Left lung (tissue), 4 donors: ENCODE measurements at regions not wholly inside any gene's neighbourhood (a gene's known extent, or its start where the extent isn't known, plus 50 kb on each side); places are given as distances from the start of the nearest gene placed in this dataset.
A peak's percentile ranks its signal among the peaks of the same experiment; 100 is the strongest.

Experiments
- ATAC-seq: fragments of 200-7000 bp; cut with Tn5 transposase; one replicate; pipeline ENCODE4 v1.9.1; 2020; ENCODE audit warnings: moderate library complexity
- DNase-seq, 4 donors: peaks; one replicate each; pipeline ENCODE4 v3.0.0-alpha.2; 2013 to 2020
- H3K27ac ChIP-seq, 2 donors: fragments of 200-600 bp; sonication (generic) in 1 of 2; one replicate each; pipeline versions ENCODE4 v1.5.0 to v1.8.0; 2020 to 2021
- H3K27me3 ChIP-seq, 2 donors: fragments of 200-600 bp; sonication (generic) in 1 of 2; one replicate each; pipeline versions ENCODE4 v1.5.0 to v1.8.0; 2020 to 2021
- H3K36me3 ChIP-seq, 2 donors: fragments of 200-600 bp; sonication (generic) in 1 of 2; one replicate each; pipeline versions ENCODE4 v1.5.0 to v1.8.0; 2020 to 2021
- H3K4me1 ChIP-seq, 2 donors: fragments of 200-600 bp; one replicate each; pipeline ENCODE4 v1.8.0; 2021
- H3K4me3 ChIP-seq, 2 donors: fragments of 200-600 bp; sonication (generic) in 1 of 2; one replicate each; pipeline versions ENCODE4 v1.5.0 to v1.8.0; 2020 to 2021; ENCODE audit warnings: mild to moderate bottlenecking in 1 of 2
- H3K9me3 ChIP-seq, 2 donors: fragments of 200-600 bp; sonication (generic) in 1 of 2; one replicate each; pipeline versions ENCODE4 v1.5.0 to v1.8.0; 2020 to 2021
- intact Hi-C, 2 donors: fragments of 100-400 bp; cut with DNase I; formaldehyde crosslinking; loops; one replicate each; pipeline versions ENCODE4 v1.11.2 to v1.14.2; 2022
- TF ChIP-seq, protein P1 (sequence below), 2 donors: fragments of 200-600 bp; sonication (generic) in 1 of 2; IDR thresholded peaks; one replicate each; pipeline versions ENCODE4 v1.5.0 to v1.8.0; 2021; ENCODE audit warnings: antibody characterized with exemption in 2 of 2
- donor health status: DM: no; HTN: yes; CAD: no.
- donor health status: DM: no; HTN: no; CAD: no.

DNA sequence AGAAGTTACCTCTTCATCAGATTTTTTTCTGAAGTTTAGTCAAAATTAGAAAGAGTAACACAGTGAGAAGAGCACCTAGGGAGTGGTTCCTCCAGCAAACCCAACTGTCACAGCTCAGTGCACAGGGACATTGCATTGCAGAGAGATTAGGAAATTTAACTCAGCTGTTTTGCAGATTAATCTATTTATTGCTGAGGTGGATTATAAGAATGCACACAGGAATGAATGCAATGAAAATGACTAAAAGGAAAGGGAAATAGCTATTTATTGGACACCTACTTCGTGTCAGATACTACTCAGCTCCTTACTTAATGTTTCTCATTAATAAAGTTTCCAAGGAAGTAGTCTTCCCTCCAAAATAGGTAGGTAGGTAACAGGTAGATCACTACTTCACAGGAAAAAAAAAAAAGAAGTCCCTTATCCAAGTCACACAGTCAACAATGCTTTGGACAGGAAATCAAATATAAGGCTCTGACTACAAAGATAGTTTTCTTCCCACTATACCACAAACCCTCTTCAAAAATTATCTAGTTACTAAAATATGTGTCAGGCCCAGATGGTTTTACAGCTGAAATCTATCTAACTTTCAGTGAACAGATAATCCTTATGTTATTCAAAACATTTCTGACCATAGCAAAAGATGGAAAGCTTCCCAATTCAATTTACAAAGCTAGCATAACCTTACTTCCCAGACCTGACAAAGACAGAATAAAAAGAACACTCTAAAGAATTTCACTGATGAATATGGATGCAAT is 442.2 kb upstream of the MPDZ start:
- TF ChIP-seq, protein P1, sequence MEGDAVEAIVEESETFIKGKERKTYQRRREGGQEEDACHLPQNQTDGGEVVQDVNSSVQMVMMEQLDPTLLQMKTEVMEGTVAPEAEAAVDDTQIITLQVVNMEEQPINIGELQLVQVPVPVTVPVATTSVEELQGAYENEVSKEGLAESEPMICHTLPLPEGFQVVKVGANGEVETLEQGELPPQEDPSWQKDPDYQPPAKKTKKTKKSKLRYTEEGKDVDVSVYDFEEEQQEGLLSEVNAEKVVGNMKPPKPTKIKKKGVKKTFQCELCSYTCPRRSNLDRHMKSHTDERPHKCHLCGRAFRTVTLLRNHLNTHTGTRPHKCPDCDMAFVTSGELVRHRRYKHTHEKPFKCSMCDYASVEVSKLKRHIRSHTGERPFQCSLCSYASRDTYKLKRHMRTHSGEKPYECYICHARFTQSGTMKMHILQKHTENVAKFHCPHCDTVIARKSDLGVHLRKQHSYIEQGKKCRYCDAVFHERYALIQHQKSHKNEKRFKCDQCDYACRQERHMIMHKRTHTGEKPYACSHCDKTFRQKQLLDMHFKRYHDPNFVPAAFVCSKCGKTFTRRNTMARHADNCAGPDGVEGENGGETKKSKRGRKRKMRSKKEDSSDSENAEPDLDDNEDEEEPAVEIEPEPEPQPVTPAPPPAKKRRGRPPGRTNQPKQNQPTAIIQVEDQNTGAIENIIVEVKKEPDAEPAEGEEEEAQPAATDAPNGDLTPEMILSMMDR (IDR thresholded peaks at IDR 0.05): no peak
- Histone ChIP-seq H3K27ac (no peak overlapping the region), H3K36me3 (no peaks in the 10 kb centered on the region), H3K4me3 (no peak overlapping the region), H3K27me3 (no peaks in the 10 kb centered on the region), H3K4me1 (no peaks in the 10 kb centered on the region), H3K9me3 (peaks cover 0 to 7% of the 10 kb centered on the region in 2 donors)
- no peak for DNase-seq
- no peak for ATAC-seq
- intact Hi-C loops: no loop called here

- TF ChIP-seq, protein P1 (IDR thresholded peaks at IDR 0.05): no peak
- intact Hi-C loops: no loop called here
- no peak overlapping the region for H3K4me3 ChIP-seq
- H3K27me3 ChIP-seq: no peaks in the 10 kb centered on the region
- peaks cover 0 to 7% of the 10 kb centered on the region in 2 donors for H3K9me3 ChIP-seq
- peak; percentile 54 for ATAC-seq
- no peak overlapping the region for H3K27ac ChIP-seq
- H3K4me1 ChIP-seq: no peaks in the 10 kb centered on the region
- H3K36me3 ChIP-seq: no peaks in the 10 kb centered on the region
- peak in 2 of 4 donors; percentile 61 to 80 for DNase-seq
These were observed 440.6 kb upstream of the MPDZ start for GRCh38 chr9:13719981-13720676.

- intact Hi-C loops: no loop called here
- DNase-seq: no peak
- Histone ChIP-seq H3K4me3 (no peak overlapping the region), H3K27me3 (no peaks in the 10 kb centered on the region), H3K9me3 (peaks cover 0 to 7% of the 10 kb centered on the region in 2 donors), H3K36me3 (no peaks in the 10 kb centered on the region), H3K27ac (no peak overlapping the region), H3K4me1 (no peaks in the 10 kb centered on the region)
- no peak for ATAC-seq
- TF ChIP-seq, protein P1 (IDR thresholded peaks at IDR 0.05): no peak
These were observed 440.0 kb upstream of the MPDZ start for GRCh38 chr9:13719446-13719845.

GRCh38 chr9:13718539-13718938 is 439.0 kb upstream of the MPDZ start:
- no peak overlapping the region for H3K27ac ChIP-seq
- no peaks in the 10 kb centered on the region for H3K27me3 ChIP-seq
- intact Hi-C loops: no loop called here
- TF ChIP-seq, protein P1 (IDR thresholded peaks at IDR 0.05): no peak
- peaks cover 0 to 7% of the 10 kb centered on the region in 2 donors for H3K9me3 ChIP-seq
- no peak for DNase-seq
- ATAC-seq: no peak
- H3K4me3 ChIP-seq: no peak overlapping the region
- H3K36me3 ChIP-seq: no peaks in the 10 kb centered on the region
- H3K4me1 ChIP-seq: no peaks in the 10 kb centered on the region

- TF ChIP-seq, protein P1 (IDR thresholded peaks at IDR 0.05): no peak
- H3K9me3 ChIP-seq: peaks cover 0 to 7% of the 10 kb centered on the region in 2 donors
- DNase-seq (no peak), ATAC-seq (no peak)
- no peaks in the 10 kb centered on the region for H3K4me1 ChIP-seq
- no peaks in the 10 kb centered on the region for H3K36me3 ChIP-seq
- no peak overlapping the region for H3K4me3 ChIP-seq
- no peak overlapping the region for H3K27ac ChIP-seq
- no peaks in the 10 kb centered on the region for H3K27me3 ChIP-seq
- intact Hi-C loops: no loop called here
These were observed 438.6 kb upstream of the MPDZ start for GRCh38 chr9:13718086-13718485.
